ENCODE measurements at regions not wholly inside any gene's neighbourhood (a gene's known extent, or its start where the extent isn't known, plus 50 kb on each side); places are given as distances from the start of the nearest gene placed in this dataset.

DNA sequence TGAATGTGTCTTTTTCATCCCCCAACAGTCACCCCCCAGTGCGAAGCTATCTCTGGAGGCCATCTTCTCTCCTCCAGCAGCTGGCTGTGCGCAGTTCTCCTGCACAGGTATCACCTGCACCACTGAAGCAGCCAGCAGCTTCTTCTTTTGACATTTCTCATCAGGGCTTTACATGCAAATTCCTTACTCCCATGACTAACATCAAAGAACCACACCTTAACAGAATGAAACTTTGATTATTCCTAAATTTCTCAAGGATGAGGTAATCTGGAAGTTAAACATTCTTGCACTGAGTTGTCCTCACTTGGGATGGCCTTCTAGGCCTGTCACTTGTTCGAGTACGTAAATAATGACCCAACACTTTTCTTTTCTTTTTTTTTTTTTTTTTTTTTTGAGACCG, 291.6 kb upstream of the HSFY2 start:
- peak; percentile 65 for DNase-seq (ENCODE audit: low read depth)
- H3K4me3 ChIP-seq (ENCODE audit: low read length): no peak overlapping the region
- TF ChIP-seq, protein P1, sequence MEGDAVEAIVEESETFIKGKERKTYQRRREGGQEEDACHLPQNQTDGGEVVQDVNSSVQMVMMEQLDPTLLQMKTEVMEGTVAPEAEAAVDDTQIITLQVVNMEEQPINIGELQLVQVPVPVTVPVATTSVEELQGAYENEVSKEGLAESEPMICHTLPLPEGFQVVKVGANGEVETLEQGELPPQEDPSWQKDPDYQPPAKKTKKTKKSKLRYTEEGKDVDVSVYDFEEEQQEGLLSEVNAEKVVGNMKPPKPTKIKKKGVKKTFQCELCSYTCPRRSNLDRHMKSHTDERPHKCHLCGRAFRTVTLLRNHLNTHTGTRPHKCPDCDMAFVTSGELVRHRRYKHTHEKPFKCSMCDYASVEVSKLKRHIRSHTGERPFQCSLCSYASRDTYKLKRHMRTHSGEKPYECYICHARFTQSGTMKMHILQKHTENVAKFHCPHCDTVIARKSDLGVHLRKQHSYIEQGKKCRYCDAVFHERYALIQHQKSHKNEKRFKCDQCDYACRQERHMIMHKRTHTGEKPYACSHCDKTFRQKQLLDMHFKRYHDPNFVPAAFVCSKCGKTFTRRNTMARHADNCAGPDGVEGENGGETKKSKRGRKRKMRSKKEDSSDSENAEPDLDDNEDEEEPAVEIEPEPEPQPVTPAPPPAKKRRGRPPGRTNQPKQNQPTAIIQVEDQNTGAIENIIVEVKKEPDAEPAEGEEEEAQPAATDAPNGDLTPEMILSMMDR (IDR thresholded peaks at IDR 0.05; ENCODE audit: insufficient read depth, low read depth, low read length, missing control alignments): no peak

DNA sequence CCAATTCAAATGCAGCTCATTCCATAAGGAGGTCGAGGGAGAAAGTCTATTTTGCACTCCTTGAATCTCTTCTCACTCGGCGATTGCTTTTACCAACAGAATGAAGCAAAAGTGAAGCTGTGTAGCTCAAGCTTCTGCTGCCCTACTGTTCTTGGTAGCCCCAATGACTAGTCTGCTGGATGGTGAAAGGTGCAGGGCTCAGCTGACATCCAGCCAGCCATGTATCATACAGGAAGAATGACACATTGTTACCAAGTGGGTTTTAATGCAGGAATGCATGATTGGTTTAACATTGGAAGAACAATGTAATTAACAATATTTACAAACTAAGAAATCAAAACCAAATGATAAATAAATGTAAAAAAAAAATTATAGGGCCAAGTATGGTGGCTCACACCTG, 286.2 kb upstream of the HSFY2 start:
- no peak overlapping the region for H3K4me3 ChIP-seq (ENCODE audit: low read length)
- DNase-seq (ENCODE audit: low read depth): peak; percentile 82
- TF ChIP-seq, protein P1 (IDR thresholded peaks at IDR 0.05; ENCODE audit: insufficient read depth, low read depth, low read length, missing control alignments): no peak

DNA sequence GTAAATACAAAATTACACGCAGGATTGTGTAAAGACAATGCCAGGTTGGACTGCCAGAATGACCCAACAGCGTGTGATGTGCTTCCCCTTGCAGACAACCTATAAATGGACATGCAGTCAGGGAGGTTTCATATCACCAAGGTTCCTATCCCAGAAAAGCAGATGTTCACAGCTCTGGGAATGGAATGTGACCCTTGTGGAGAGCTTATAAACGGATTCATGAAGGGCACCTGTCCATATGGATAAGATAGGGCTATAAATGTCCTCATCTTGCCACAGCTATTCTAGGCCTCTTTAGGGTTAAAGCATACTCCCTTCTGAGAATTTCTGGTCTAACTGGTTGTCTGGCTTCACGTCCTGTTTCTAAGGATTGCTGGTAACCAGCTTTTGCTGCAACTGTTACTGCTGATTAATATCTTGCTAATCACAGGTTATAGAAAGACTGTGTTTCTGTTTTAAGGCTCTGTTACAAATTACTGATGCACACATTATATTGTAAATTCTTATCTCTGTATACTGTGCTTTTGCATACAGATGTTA, 285.4 kb upstream of the HSFY2 start:
- H3K4me3 ChIP-seq (ENCODE audit: low read length): no peak overlapping the region
- TF ChIP-seq, protein P1 (IDR thresholded peaks at IDR 0.05; ENCODE audit: insufficient read depth, low read depth, low read length, missing control alignments): no peak
- peak; percentile 65 for DNase-seq (ENCODE audit: low read depth)

DNA sequence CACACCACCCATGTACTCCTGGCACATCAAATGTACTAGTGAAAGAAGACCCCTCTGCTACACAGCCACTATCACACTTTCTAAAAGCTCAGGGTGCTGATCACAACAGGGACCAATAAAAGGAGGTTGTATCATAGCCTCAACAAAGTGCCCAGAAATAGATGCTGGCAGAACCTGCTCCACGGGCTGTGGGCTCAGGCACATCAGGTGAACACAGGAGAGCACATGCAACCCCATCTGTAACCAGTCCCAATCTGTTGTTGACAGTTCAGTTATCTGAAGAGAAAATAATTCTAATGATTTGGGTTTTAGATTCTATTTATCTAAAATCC, 282.6 kb upstream of the HSFY2 start:
- H3K4me3 ChIP-seq (ENCODE audit: low read length): no peak overlapping the region
- TF ChIP-seq, protein P1 (IDR thresholded peaks at IDR 0.05; ENCODE audit: insufficient read depth, low read depth, low read length, missing control alignments): no peak
- peak; percentile 52 for DNase-seq (ENCODE audit: low read depth)

DNA sequence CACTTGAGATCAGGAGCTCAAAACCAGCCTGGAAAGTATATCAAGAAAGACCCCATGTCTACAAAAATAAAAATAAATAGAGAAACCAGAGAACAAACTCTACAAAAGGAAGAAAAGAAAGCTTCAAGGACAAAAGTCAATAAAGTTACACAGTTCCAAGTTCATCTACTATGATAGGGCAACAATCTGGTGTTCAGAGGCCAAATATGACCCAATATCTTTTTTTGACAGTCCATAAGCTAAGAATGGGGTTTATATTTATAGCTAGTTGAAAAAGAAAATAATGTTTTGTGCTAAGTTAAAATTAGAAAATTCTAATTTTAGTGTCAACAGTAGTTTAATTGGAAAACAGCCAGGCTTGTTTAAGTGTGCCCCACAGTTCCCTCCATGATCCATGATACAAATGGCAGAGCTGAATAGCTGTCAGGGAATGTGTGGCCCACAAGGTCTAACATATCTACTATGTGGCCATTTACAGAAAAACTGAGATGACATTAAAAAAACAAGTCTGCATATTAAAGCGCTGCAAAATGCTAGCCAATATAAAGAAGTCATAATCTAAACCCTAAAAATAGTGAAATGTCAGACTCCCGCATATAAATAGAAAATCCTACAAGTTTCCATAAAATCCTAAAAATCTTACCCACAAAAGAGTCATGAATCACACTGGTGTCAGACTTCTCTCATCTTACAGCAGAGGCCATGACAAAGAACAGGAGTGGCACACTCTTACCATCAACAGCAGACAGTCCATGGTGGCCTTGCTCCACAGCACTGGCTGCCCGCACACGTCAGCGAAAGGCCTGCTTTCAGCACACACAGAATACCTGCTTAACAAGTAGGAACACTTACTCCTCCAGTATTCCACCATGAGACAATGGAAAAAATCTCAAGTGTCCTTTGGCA, 281.9 kb upstream of the HSFY2 start:
- no peak overlapping the region for H3K4me3 ChIP-seq (ENCODE audit: low read length)
- TF ChIP-seq, protein P1 (IDR thresholded peaks at IDR 0.05; ENCODE audit: insufficient read depth, low read depth, low read length, missing control alignments): no peak
- DNase-seq (ENCODE audit: low read depth): peak; percentile 77

DNA sequence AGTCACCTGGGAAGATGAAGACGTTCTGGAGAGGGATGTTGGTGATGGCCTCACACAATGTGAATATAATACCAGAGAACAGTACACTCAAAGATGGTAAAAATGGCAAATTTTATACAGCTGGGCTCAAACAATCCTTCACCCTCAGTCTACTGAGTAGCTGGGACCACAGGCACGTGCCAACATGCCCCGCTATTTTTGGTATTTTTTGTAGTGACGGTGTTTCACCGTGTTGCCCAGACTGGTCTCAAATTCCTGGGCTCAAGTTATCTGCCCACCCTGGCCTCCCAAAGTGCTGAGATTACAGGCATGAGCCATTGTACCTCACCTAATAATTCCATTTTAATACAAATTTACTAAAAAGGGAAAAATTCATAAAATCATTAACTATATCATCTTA, 280.3 kb upstream of the HSFY2 start:
- TF ChIP-seq, protein P1 (IDR thresholded peaks at IDR 0.05; ENCODE audit: insufficient read depth, low read depth, low read length, missing control alignments): no peak
- DNase-seq (ENCODE audit: low read depth): peak; percentile 43
- no peak overlapping the region for H3K4me3 ChIP-seq (ENCODE audit: low read length)

All from epithelial cell of esophagus (primary cell).